ENCODE measurements at regions not wholly inside any gene's neighbourhood (a gene's known extent, or its start where the extent isn't known, plus 50 kb on each side); places are given as distances from the start of the nearest gene placed in this dataset.

- TF ChIP-seq TAF1 (IDR thresholded peaks at IDR 0.05; ENCODE audit: borderline replicate concordance, insufficient read depth, low read length) (no peak), FOXP2 (optimal IDR thresholded peaks at IDR 0.05; ENCODE audit: borderline replicate concordance, extremely low read depth, extremely low read length, insufficient read depth) (no peak), SIN3A (IDR thresholded peaks at IDR 0.05; ENCODE audit: borderline replicate concordance, insufficient read depth, low read length) (no peak), POLR2AphosphoS5 (IDR thresholded peaks at IDR 0.05; ENCODE audit: low read depth, low read length) (no peak)
- TF ChIP-seq, protein P1, sequence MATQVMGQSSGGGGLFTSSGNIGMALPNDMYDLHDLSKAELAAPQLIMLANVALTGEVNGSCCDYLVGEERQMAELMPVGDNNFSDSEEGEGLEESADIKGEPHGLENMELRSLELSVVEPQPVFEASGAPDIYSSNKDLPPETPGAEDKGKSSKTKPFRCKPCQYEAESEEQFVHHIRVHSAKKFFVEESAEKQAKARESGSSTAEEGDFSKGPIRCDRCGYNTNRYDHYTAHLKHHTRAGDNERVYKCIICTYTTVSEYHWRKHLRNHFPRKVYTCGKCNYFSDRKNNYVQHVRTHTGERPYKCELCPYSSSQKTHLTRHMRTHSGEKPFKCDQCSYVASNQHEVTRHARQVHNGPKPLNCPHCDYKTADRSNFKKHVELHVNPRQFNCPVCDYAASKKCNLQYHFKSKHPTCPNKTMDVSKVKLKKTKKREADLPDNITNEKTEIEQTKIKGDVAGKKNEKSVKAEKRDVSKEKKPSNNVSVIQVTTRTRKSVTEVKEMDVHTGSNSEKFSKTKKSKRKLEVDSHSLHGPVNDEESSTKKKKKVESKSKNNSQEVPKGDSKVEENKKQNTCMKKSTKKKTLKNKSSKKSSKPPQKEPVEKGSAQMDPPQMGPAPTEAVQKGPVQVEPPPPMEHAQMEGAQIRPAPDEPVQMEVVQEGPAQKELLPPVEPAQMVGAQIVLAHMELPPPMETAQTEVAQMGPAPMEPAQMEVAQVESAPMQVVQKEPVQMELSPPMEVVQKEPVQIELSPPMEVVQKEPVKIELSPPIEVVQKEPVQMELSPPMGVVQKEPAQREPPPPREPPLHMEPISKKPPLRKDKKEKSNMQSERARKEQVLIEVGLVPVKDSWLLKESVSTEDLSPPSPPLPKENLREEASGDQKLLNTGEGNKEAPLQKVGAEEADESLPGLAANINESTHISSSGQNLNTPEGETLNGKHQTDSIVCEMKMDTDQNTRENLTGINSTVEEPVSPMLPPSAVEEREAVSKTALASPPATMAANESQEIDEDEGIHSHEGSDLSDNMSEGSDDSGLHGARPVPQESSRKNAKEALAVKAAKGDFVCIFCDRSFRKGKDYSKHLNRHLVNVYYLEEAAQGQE (IDR thresholded peaks at IDR 0.05; ENCODE audit: insufficient read depth in 1 of 2, low read depth in 2 of 2, low read length in 2 of 2): no peak
These were observed 666.0 kb upstream of the PLXNA2 start for GRCh38 chr1:208910161-208910560.

DNA sequence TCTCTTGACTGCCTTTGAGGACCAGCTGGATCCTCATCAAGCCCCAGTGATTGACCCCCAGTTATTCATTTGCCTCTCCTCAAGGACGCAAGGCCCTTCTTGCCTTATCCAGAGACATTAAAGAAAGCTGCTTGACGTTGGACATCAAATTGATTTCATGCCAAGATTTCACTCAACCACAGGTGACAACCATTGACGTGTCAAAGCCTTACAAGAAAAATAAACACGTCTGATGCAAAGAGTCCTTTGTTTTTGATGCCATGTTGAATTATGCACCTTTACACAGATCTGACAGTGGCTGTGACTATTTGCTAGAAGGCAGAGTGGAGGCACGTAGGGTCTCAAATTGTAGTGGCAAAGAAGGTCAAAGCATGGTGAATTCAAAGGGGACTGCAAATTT is 666.2 kb upstream of the CAMK1G start:
- TF ChIP-seq, protein P1 (IDR thresholded peaks at IDR 0.05; ENCODE audit: insufficient read depth in 1 of 2, low read depth in 2 of 2, low read length in 2 of 2): no peak
- TF ChIP-seq FOXP2 (optimal IDR thresholded peaks at IDR 0.05; ENCODE audit: borderline replicate concordance, extremely low read depth, extremely low read length, insufficient read depth) (no peak), POLR2AphosphoS5 (IDR thresholded peaks at IDR 0.05; ENCODE audit: low read depth, low read length) (no peak), SIN3A (IDR thresholded peaks at IDR 0.05; ENCODE audit: borderline replicate concordance, insufficient read depth, low read length) (no peak), TAF1 (IDR thresholded peaks at IDR 0.05; ENCODE audit: borderline replicate concordance, insufficient read depth, low read length) (no peak)

DNA sequence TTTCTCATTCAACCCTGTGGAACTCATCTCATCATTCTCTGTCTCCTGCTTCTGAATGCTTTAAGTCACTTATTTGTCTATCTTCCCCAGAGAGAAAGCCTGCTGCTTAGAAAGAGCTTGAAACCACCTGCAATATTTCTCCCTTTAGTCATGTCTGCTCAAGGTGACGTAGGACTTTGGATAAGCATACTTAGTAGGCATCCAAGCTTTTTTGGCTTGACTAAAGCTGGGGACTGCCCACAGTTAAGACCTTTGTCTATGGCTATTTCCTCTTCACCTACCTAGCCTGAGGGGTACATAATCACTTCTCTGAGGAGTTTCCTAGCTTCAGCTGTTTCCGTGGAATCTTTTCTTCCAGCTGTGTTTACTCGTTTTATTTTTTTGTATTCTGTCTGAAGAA is 665.8 kb upstream of the CAMK1G start:
- TF ChIP-seq, protein P1 (IDR thresholded peaks at IDR 0.05; ENCODE audit: insufficient read depth in 1 of 2, low read depth in 2 of 2, low read length in 2 of 2): no peak
- TF ChIP-seq POLR2AphosphoS5 (IDR thresholded peaks at IDR 0.05; ENCODE audit: low read depth, low read length) (no peak), FOXP2 (optimal IDR thresholded peaks at IDR 0.05; ENCODE audit: borderline replicate concordance, extremely low read depth, extremely low read length, insufficient read depth) (no peak), SIN3A (IDR thresholded peaks at IDR 0.05; ENCODE audit: borderline replicate concordance, insufficient read depth, low read length) (no peak), TAF1 (IDR thresholded peaks at IDR 0.05; ENCODE audit: borderline replicate concordance, insufficient read depth, low read length) (no peak)

GRCh38 chr1:208918160-208918559 is 665.4 kb upstream of the CAMK1G start:
- TF ChIP-seq POLR2AphosphoS5 (IDR thresholded peaks at IDR 0.05; ENCODE audit: low read depth, low read length) (no peak), FOXP2 (optimal IDR thresholded peaks at IDR 0.05; ENCODE audit: borderline replicate concordance, extremely low read depth, extremely low read length, insufficient read depth) (no peak)

GRCh38 chr1:208919371-208919770 is 664.1 kb upstream of the CAMK1G start:
- no peak for TF ChIP-seq SIN3A (IDR thresholded peaks at IDR 0.05; ENCODE audit: borderline replicate concordance, insufficient read depth, low read length)
- TF ChIP-seq, protein P1 (IDR thresholded peaks at IDR 0.05; ENCODE audit: insufficient read depth in 1 of 2, low read depth in 2 of 2, low read length in 2 of 2): no peak
- no peak for TF ChIP-seq FOXP2 (optimal IDR thresholded peaks at IDR 0.05; ENCODE audit: borderline replicate concordance, extremely low read depth, extremely low read length, insufficient read depth)
- no peak for TF ChIP-seq POLR2AphosphoS5 (IDR thresholded peaks at IDR 0.05; ENCODE audit: low read depth, low read length)
- TF ChIP-seq TAF1 (IDR thresholded peaks at IDR 0.05; ENCODE audit: borderline replicate concordance, insufficient read depth, low read length): no peak

Measured in PFSK-1 (cell line).